ENCODE measurements at regions not wholly inside any gene's neighbourhood (a gene's known extent, or its start where the extent isn't known, plus 50 kb on each side); places are given as distances from the start of the nearest gene placed in this dataset.

DNA sequence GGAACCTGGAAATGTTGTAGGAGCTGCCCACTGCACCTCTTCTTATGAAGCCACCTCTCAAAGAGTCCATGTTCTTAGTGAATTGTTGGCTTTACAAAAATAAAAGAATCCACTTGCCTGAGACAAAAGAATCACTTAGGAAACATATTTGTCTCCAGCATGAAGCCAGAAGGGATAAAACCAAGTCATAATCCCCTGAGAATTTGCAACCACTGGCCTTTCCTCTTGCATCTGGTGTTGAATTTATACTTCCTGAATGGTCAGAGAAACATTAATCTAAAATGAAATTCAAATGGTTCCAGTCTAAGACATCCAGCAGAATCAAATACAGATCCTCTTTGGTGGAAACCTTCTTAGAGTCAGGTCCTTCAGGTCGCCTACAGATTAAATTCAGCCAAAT, 192.5 kb upstream of the ECI2 start:
- Histone ChIP-seq H3K27ac (ENCODE audit: extremely low read depth, low read depth, low read length) (no peak overlapping the region), H3K36me3 (ENCODE audit: control insufficient read depth, insufficient read depth, low read length) (no peaks in the 10 kb centered on the region), H3K4me3 (no peak overlapping the region), H3K9ac (ENCODE audit: insufficient read depth in 1 of 2, low read depth in 2 of 2, low read length in 2 of 2) (no peak overlapping the region), H3K9me3 (replicated peaks; ENCODE audit: control insufficient read depth, insufficient read depth, low read depth, low read length) (no peaks in the 10 kb centered on the region), H2AFZ (ENCODE audit: low read depth, low read length) (no peak overlapping the region), H3K27me3 (ENCODE audit: control insufficient read depth in 2 of 2, insufficient read depth in 2 of 2, low read length in 2 of 2) (no peaks in the 10 kb centered on the region; a peak in 1 of 5 replicates), H3K4me1 (replicated peaks in 1 of 2; ENCODE audit: control insufficient read depth in 2 of 2, insufficient read depth in 2 of 2, low read length in 2 of 2) (peaks cover 0 to 9% of the 10 kb centered on the region in 2 experiments; a peak in 3 of 5 replicates), H3K4me2 (ENCODE audit: insufficient read depth, low read length) (no peak overlapping the region), H3K9me1 (ENCODE audit: control insufficient read depth, insufficient read depth, low read length) (no peaks in the 10 kb centered on the region), H3K79me2 (ENCODE audit: control insufficient read depth, insufficient read depth, low read length) (no peaks in the 10 kb centered on the region), H4K20me1 (replicated peaks; ENCODE audit: control insufficient read depth, insufficient read depth, low read length) (no peaks in the 10 kb centered on the region)
- POLR2A ChIA-PET = no interaction called here
- 4% methylated on average over 1 of the region's 1 CpG for WGBS (ENCODE audit: insufficient coverage, low coverage, missing lambda C conversion rate)
- DNase-seq (ENCODE audit: extremely low read depth in 1 of 4, low spot score in 3 of 4) (no peak), FAIRE-seq (no peak), ATAC-seq (no peak)
- in situ Hi-C loops (cut with MboI) (no loop called here), intact Hi-C loops (cut with micrococcal nuclease) (no loop called here)
- no TSS peak for BruUV-seq (replicated peaks)
- CTCF ChIA-PET (ENCODE audit: low intra/inter-chr PET ratio) = no interaction called here
- no peak for TF ChIP-seq ELF4 (CRISPR knock-in tag; IDR thresholded peaks at IDR 0.05)
- TF ChIP-seq, protein P1, sequence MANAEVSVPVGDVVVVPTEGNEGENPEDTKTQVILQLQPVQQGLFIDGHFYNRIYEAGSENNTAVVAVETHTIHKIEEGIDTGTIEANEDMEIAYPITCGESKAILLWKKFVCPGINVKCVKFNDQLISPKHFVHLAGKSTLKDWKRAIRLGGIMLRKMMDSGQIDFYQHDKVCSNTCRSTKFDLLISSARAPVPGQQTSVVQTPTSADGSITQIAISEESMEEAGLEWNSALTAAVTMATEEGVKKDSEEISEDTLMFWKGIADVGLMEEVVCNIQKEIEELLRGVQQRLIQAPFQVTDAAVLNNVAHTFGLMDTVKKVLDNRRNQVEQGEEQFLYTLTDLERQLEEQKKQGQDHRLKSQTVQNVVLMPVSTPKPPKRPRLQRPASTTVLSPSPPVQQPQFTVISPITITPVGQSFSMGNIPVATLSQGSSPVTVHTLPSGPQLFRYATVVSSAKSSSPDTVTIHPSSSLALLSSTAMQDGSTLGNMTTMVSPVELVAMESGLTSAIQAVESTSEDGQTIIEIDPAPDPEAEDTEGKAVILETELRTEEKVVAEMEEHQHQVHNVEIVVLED (CRISPR knock-in tag; IDR thresholded peaks at IDR 0.05) = no peak
- no peak for TF ChIP-seq ZFX (CRISPR knock-in tag; IDR thresholded peaks at IDR 0.05)

DNA sequence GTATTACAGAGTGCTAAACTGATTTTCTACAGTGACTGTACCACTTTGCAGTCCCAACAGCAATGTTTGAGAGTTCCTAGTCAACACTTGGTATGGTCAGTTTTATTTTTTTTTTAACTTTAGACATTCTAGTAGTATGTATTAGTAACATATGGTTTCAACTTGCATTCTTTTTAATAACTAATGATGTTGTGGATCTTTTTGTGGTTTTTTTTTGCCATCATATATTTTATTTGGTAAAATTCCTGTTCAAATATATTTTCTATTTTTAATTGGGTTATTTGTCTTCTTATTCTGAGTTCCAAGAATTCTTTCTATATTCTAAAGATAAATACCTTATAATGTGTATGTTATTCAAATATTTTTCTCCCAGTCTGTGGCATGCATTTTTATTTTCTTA, 189.4 kb upstream of the ECI2 start:
- ChIA-PET CTCF (ENCODE audit: low intra/inter-chr PET ratio) (no interaction called here), POLR2A (no interaction called here)
- no peak overlapping the region for H3K4me2 ChIP-seq (ENCODE audit: insufficient read depth, low read length)
- H3K36me3 ChIP-seq (ENCODE audit: control insufficient read depth, insufficient read depth, low read length) = no peaks in the 10 kb centered on the region
- H3K4me1 ChIP-seq (replicated peaks in 1 of 2; ENCODE audit: control insufficient read depth in 2 of 2, insufficient read depth in 2 of 2, low read length in 2 of 2) = peaks cover 0 to 33% of the 10 kb centered on the region in 2 experiments; a peak in 3 of 5 replicates
- no peaks in the 10 kb centered on the region for H4K20me1 ChIP-seq (replicated peaks; ENCODE audit: control insufficient read depth, insufficient read depth, low read length)
- in situ Hi-C loops (cut with MboI) = no loop called here
- H3K27ac ChIP-seq (ENCODE audit: extremely low read depth, low read depth, low read length) = no peak overlapping the region
- no peaks in the 10 kb centered on the region for H3K9me1 ChIP-seq (ENCODE audit: control insufficient read depth, insufficient read depth, low read length)
- intact Hi-C loops (cut with micrococcal nuclease) = no loop called here
- FAIRE-seq = no peak
- no TSS peak for BruUV-seq (replicated peaks)
- no peaks in the 10 kb centered on the region for H3K79me2 ChIP-seq (ENCODE audit: control insufficient read depth, insufficient read depth, low read length)
- no peaks in the 10 kb centered on the region for H3K9me3 ChIP-seq (replicated peaks; ENCODE audit: control insufficient read depth, insufficient read depth, low read depth, low read length)
- H2AFZ ChIP-seq (ENCODE audit: low read depth, low read length) = no peak overlapping the region
- DNase-seq (ENCODE audit: extremely low read depth in 1 of 4, low spot score in 3 of 4) = no peak
- H3K27me3 ChIP-seq (ENCODE audit: control insufficient read depth in 2 of 2, insufficient read depth in 2 of 2, low read length in 2 of 2) = no peaks in the 10 kb centered on the region; a peak in 1 of 5 replicates
- H3K9ac ChIP-seq (ENCODE audit: insufficient read depth in 1 of 2, low read depth in 2 of 2, low read length in 2 of 2) = no peak overlapping the region
- no peak overlapping the region for H3K4me3 ChIP-seq
- ATAC-seq = no peak
- no peak for TF ChIP-seq ZKSCAN1 (IDR thresholded peaks at IDR 0.05; ENCODE audit: low read depth, low read length)
- TF ChIP-seq, protein P2, sequence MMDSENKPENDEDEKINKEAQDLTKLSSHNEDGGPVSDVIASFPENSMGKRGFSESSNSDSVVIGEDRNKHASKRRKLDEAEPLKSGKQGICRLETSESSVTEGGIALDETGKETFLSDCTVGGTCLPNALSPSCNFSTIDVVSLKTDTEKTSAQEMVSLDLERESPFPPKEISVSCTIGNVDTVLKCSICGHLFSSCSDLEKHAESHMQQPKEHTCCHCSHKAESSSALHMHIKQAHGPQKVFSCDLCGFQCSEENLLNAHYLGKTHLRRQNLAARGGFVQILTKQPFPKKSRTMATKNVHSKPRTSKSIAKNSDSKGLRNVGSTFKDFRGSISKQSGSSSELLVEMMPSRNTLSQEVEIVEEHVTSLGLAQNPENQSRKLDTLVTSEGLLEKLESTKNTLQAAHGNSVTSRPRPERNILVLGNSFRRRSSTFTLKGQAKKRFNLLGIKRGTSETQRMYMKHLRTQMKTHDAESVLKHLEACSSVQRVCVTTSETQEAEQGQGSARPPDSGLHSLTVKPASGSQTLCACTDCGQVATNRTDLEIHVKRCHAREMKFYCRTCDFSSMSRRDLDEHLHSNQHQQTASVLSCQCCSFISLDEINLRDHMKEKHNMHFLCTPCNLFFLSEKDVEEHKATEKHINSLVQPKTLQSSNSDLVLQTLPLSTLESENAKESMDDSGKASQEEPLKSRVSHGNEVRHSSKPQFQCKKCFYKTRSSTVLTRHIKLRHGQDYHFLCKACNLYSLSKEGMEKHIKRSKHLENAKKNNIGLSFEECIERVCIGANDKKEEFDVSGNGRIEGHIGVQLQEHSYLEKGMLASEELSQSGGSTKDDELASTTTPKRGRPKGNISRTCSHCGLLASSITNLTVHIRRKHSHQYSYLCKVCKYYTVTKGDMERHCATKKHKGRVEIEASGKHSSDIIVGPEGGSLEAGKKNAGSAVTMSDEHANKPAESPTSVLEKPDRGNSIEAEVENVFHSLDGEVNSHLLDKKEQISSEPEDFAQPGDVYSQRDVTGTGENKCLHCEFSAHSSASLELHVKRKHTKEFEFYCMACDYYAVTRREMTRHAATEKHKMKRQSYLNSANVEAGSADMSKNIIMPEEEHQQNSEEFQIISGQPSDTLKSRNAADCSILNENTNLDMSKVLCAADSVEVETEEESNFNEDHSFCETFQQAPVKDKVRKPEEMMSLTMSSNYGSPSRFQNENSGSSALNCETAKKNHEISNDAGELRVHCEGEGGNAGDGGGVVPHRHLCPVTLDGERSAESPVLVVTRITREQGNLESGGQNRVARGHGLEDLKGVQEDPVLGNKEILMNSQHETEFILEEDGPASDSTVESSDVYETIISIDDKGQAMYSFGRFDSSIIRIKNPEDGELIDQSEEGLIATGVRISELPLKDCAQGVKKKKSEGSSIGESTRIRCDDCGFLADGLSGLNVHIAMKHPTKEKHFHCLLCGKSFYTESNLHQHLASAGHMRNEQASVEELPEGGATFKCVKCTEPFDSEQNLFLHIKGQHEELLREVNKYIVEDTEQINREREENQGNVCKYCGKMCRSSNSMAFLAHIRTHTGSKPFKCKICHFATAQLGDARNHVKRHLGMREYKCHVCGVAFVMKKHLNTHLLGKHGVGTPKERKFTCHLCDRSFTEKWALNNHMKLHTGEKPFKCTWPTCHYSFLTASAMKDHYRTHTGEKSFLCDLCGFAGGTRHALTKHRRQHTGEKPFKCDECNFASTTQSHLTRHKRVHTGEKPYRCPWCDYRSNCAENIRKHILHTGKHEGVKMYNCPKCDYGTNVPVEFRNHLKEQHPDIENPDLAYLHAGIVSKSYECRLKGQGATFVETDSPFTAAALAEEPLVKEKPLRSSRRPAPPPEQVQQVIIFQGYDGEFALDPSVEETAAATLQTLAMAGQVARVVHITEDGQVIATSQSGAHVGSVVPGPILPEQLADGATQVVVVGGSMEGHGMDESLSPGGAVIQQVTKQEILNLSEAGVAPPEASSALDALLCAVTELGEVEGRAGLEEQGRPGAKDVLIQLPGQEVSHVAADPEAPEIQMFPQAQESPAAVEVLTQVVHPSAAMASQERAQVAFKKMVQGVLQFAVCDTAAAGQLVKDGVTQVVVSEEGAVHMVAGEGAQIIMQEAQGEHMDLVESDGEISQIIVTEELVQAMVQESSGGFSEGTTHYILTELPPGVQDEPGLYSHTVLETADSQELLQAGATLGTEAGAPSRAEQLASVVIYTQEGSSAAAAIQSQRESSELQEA (IDR thresholded peaks at IDR 0.05; ENCODE audit: low read depth) = no peak
- TF ChIP-seq, protein P3, sequence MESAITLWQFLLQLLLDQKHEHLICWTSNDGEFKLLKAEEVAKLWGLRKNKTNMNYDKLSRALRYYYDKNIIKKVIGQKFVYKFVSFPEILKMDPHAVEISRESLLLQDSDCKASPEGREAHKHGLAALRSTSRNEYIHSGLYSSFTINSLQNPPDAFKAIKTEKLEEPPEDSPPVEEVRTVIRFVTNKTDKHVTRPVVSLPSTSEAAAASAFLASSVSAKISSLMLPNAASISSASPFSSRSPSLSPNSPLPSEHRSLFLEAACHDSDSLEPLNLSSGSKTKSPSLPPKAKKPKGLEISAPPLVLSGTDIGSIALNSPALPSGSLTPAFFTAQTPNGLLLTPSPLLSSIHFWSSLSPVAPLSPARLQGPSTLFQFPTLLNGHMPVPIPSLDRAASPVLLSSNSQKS (CRISPR knock-in tag; IDR thresholded peaks at IDR 0.05) = no peak

Measured in K562 (cell line).